ENCODE measurements at regions not wholly inside any gene's neighbourhood (a gene's known extent, or its start where the extent isn't known, plus 50 kb on each side); places are given as distances from the start of the nearest gene placed in this dataset.

DNA sequence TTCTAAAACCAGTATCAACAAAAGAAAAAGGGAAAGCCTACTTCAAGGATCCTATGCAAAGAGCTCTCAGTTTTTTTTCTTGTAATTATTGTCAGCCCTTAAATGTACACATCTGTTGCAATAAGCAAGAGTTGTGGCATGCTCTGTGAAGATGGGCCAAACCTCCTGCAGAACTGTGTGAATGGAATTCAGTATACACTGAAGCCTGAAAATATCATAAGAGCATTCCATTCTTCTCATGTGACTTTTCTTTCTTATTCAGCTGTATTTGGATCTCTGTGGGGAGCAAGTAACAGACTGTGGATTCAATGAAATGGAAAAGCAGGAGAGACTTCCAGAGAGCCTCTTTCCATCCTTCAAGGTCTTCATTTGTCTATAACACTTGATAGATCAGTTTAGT lies 130.7 kb downstream of the SAMD9 start:
- no peak for TF ChIP-seq TAF1 (conservative IDR thresholded peaks at IDR 0.05)
- no peak for TF ChIP-seq GABPA (IDR thresholded peaks at IDR 0.05 in 1 of 2, conservative IDR thresholded peaks at IDR 0.05 in 1 of 2)
- TF ChIP-seq FOXA2 (IDR thresholded peaks at IDR 0.05) = no peak
- TF ChIP-seq, protein P1, sequence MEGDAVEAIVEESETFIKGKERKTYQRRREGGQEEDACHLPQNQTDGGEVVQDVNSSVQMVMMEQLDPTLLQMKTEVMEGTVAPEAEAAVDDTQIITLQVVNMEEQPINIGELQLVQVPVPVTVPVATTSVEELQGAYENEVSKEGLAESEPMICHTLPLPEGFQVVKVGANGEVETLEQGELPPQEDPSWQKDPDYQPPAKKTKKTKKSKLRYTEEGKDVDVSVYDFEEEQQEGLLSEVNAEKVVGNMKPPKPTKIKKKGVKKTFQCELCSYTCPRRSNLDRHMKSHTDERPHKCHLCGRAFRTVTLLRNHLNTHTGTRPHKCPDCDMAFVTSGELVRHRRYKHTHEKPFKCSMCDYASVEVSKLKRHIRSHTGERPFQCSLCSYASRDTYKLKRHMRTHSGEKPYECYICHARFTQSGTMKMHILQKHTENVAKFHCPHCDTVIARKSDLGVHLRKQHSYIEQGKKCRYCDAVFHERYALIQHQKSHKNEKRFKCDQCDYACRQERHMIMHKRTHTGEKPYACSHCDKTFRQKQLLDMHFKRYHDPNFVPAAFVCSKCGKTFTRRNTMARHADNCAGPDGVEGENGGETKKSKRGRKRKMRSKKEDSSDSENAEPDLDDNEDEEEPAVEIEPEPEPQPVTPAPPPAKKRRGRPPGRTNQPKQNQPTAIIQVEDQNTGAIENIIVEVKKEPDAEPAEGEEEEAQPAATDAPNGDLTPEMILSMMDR (IDR thresholded peaks at IDR 0.05; ENCODE audit: low read depth, low read length, missing input control) = no peak
- TF ChIP-seq, protein P2, sequence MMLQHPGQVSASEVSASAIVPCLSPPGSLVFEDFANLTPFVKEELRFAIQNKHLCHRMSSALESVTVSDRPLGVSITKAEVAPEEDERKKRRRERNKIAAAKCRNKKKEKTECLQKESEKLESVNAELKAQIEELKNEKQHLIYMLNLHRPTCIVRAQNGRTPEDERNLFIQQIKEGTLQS (IDR thresholded peaks at IDR 0.05) = no peak
- TF ChIP-seq, protein P3, sequence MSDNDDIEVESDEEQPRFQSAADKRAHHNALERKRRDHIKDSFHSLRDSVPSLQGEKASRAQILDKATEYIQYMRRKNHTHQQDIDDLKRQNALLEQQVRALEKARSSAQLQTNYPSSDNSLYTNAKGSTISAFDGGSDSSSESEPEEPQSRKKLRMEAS (IDR thresholded peaks at IDR 0.05) = no peak
- TF ChIP-seq RAD21 (IDR thresholded peaks at IDR 0.05) = no peak
- TF ChIP-seq, protein P4, sequence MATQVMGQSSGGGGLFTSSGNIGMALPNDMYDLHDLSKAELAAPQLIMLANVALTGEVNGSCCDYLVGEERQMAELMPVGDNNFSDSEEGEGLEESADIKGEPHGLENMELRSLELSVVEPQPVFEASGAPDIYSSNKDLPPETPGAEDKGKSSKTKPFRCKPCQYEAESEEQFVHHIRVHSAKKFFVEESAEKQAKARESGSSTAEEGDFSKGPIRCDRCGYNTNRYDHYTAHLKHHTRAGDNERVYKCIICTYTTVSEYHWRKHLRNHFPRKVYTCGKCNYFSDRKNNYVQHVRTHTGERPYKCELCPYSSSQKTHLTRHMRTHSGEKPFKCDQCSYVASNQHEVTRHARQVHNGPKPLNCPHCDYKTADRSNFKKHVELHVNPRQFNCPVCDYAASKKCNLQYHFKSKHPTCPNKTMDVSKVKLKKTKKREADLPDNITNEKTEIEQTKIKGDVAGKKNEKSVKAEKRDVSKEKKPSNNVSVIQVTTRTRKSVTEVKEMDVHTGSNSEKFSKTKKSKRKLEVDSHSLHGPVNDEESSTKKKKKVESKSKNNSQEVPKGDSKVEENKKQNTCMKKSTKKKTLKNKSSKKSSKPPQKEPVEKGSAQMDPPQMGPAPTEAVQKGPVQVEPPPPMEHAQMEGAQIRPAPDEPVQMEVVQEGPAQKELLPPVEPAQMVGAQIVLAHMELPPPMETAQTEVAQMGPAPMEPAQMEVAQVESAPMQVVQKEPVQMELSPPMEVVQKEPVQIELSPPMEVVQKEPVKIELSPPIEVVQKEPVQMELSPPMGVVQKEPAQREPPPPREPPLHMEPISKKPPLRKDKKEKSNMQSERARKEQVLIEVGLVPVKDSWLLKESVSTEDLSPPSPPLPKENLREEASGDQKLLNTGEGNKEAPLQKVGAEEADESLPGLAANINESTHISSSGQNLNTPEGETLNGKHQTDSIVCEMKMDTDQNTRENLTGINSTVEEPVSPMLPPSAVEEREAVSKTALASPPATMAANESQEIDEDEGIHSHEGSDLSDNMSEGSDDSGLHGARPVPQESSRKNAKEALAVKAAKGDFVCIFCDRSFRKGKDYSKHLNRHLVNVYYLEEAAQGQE (IDR thresholded peaks at IDR 0.05) = no peak
- TF ChIP-seq YY1 (IDR thresholded peaks at IDR 0.05) = no peak
- no peak for TF ChIP-seq SP1 (IDR thresholded peaks at IDR 0.05)
- TF ChIP-seq RXRA (IDR thresholded peaks at IDR 0.05) = no peak

Data from liver (tissue), 3 donors.